ENCODE measurements at regions not wholly inside any gene's neighbourhood (a gene's known extent, or its start where the extent isn't known, plus 50 kb on each side); places are given as distances from the start of the nearest gene placed in this dataset.
"Not testable (repeated sequence)": the region's sequence is repeated elsewhere in the genome, so short reads cannot be mapped to it uniquely, and the experiment has no call there.

- DNase-seq = no peak
Measured at GRCh38 chr9:74115976-74116375, 381.2 kb upstream of the RORB start.

DNA sequence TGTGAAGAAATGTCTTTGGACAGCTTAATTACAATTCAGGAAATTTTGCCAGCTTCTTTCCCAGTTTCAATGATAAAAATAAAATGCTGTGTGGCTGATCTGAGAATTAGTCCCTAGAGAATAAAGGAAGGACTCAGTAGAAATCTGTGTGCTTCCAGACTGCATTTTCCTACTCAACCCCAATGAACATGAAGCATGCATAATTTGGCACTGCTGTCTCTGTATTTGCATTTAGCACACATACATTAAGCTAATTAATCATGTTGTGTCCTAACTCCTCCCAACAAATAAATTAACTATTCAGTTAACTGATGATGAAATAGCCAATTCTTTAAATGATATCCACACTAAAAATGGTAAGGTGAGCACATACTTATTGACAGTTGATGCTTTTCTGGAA lies 380.0 kb upstream of the RORB start:
- DNase-seq = no peak

DNA sequence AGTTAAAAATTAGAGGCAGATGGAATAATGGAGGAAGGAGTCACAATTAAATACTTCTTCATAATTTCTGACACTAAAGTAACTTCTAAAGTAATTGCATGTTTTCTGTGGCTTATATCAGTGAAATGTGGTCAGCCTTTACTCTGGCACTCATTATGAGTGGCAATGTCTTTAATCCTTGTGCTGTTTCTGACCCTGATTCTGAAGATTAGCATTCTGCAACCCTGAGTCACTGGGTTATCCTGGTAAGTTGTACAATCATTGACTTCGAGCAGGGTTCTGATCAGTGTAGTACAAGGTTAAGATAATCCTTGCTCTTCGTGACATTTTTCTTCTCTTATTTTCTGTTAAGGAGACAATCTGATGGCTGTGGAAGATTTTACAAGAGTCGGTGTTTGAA lies 379.4 kb upstream of the RORB start:
- DNase-seq = no peak

- DNase-seq = no peak
Measured at GRCh38 chr9:74120061-74120460, 377.1 kb upstream of the RORB start.

DNA sequence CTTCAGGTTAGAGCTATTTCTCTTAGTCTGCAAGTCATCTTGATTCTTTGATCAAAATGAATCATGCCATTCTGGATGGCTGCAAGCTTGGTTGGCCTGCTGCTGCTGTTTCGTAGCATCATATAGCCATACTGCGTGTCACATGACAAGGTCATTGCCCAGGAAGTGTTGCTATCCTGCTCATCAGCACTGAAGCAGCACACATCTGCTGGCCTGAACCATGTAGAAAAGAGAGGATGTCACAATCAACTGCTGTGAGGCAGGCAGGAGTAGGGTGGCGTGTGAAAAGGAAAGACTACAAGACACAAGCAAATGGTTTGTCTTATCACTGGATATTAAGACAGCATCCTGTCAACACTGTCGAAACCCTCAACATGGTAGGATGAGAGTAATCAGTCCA lies 376.7 kb upstream of the RORB start:
- no peak for DNase-seq

- DNase-seq = no peak
Measured at GRCh38 chr9:74122216-74122615, 374.9 kb upstream of the RORB start.

DNA sequence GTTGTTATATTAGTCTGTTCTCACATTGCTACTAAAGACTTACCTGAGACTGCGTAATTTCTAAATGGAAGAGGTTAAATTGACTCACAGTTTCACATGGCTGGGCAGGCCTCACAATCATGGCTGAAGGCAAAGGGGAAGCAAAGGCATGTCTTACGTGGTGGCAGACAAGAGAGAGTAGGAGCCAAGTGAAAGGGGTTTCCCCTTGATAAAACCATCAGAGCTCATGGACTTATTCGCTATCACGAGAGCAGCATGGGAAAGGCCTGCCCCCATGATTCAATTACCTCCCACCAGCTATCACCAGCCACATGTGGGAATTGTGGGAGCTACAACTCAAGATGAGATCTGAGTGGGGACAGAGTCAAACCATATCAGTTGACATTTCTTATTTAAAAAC lies 374.5 kb upstream of the RORB start:
- no peak for DNase-seq

- no peak for DNase-seq
Measured at GRCh38 chr9:74125941-74126340, 371.2 kb upstream of the RORB start.

DNA sequence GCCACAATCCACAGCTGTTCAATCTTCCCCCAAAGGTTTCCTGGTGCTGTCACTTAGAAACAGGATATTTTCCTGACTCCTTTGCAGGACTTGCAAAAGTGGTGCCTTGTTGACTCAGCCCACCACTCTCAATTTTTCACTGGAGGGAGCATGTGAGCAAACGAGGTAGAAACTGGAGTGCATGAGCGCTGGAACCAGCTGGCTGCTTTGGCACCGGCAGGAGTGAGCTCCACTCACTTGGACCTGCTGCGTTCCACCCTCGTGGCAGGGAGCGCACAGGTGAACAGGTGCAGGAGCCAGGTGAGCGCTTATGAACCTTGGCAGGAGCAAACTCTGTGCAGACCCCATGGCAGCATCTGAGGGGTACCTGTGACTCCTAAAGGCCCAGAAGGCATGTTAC lies 364.1 kb upstream of the RORB start:
- no peak for DNase-seq

DNA sequence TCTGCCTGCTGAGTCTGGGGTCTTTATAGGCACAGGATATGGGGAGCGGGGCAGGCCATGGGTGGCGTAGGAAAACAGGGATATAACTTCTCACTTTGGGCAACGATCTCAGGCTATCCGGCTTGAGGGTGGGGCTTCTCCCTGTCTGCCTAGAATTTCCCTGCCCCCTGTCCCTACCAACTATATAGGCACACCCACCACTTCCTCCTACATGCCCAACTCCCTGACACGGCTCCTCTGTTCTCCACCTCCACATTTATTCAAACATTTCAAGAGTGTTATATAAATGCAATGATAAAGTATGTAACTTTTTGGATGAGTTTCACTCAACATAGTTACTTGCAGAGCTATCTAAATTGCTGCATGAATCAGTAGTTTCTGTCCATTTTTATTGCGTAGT lies 363.2 kb upstream of the RORB start:
- no peak for DNase-seq

DNA sequence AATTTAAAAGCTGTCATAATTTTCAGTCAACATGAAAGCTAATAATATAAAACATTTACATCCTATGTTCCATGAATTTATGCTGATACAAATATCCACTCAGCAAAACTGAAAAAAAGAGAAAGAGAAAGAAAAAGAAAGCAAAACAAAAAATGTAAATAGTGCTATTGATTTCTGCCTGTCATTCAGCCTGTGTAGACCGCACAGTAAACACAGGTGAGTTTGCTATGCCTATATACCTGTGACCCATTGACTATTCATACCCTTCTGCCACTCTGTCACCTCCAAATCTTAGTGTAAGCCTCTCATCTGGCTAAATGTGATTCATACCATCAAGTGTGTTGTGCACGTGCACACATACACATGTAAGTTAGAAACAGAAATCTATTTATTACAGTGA lies 359.0 kb upstream of the RORB start:
- no peak for DNase-seq

DNA sequence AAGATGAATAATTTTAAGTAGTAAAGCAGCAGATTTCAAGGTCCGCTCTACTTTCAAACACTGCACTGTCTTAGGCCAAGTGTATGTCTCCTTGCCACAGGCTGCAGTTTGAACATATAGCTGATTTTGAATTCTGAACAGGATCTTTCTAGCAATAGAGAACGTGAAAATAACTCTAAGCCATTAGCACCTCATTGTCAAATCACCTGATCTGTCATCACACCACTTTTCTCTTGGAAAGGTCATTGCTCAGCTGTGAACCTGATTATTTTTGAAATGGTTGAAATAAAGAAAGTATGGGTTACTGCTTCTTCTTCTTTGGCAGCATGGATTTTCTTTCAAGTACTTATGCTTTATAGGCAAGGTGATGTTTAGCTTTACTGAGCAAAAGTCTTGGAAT lies 357.0 kb upstream of the RORB start:
- no peak for DNase-seq

DNA sequence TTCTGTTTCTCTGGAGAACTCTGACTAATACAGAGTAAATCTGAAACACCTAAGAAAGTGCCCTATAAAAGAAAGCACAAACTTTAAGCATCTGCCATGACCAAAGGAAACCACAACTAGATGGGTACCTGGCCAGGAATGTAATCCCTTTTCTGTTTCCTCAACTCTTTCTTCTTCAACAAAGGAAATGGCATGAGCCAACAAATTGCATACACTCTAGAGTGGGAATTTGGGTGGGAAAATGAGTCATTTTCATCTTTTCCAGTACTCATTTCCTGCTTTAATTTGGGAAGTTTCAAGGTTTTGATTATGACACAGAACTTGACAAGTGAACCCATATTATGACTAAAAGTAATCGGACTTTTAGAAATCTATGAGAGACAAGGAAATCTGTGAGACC lies 349.2 kb upstream of the RORB start:
- no peak for DNase-seq

DNA sequence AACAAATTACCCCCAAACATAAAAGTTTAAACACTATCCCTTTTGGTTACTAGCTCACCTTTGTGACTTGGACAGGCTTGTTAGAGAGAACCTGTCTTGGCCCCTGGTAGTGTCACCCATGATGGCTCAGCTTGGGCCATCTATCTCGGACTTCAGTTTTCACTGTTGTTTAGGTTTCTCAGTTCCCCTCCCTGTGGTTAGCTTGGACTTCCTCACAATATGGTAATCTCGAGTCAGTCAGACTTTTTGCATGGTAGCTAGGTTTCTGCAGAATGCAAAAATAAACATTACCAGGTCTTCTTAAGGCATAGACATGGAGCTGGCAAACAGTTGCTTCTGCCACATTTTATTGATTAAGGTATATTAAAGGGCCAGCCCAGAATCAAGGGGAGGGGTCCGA lies 324.3 kb upstream of the RORB start:
- no peak for DNase-seq

- no peak for DNase-seq
Measured at GRCh38 chr9:74173284-74173683, 323.9 kb upstream of the RORB start.

DNA sequence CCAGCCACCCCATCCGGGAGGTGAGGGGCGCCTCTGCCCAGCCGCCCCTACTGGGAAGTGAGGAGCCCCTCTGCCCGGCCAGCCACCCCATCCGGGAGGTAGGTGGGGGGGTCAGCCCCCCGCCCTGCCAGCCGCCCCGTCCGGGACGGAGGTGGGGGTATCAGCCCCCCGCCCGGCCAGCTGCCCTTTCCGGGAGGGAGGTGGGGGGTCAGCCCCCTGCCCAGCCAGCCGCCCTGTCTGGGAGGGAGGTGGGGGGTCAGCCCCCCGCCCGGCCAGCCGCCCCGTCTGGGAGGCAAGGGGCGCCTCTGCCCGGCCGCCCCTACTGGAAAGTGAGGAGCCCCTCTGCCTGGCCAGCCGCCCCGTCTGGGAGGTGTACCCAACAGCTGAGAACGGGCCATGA lies 299.4 kb upstream of the RORB start:
- DNase-seq = not testable (repeated sequence)

DNA sequence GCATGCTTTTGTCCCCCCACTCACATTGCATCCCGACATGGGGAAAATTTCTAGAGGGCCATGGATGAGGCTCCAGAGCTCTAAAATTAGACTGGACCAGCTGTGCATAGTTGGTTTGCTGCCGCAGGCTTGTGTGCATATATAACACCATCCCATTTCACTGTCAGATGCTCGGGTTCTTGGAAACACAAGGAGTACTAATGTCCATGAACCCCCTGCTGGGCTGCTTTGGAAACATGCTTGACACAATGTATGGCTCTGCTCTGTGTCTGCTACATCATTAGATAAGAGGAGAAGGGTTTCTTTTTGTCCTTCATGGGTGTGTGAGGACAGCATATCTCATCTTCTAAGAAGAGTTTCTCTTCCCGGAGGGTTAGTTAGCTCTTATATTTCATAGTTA lies 292.1 kb upstream of the RORB start:
- DNase-seq = no peak

- no peak for DNase-seq
Measured at GRCh38 chr9:74218385-74219063, 278.6 kb upstream of the RORB start.

DNA sequence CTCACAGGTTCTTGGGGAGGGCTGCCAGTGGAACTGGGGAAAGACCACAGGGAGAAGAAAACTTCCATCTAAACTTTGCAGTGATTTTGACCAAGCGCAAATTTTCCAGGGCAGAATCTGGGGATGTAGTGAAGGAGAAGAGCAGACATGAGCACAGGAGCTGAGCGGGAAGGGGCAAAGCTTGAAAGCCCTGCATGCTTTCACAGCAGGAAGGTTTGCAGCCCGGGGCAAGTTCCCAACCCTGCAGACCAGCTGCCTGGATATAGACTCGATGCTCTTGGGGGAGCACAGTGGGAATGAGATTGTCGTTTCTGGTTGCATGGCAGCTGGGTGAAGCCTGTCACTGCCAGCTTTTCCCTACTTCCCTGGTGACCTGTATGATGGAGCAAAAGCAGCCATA lies 276.8 kb upstream of the RORB start:
- DNase-seq = no peak

DNA sequence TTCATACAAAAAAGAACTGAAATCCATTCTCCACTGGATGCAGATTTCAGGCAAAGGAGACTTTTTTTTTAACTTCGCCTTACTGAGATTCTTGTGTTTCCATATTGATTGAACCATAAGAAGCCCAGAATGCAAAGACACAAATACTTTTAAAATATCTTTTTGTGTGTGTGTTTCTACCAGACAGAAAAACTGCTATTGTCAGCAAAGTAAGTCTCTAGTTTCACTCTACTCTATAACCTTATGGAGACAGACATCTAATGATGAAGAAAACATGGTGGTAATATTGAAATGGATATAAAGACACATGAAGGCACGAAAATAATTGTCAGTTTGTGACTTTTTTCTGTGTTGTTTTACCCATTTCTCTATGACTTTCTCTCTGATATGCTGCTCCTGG lies 260.3 kb upstream of the RORB start:
- no peak for DNase-seq

DNA sequence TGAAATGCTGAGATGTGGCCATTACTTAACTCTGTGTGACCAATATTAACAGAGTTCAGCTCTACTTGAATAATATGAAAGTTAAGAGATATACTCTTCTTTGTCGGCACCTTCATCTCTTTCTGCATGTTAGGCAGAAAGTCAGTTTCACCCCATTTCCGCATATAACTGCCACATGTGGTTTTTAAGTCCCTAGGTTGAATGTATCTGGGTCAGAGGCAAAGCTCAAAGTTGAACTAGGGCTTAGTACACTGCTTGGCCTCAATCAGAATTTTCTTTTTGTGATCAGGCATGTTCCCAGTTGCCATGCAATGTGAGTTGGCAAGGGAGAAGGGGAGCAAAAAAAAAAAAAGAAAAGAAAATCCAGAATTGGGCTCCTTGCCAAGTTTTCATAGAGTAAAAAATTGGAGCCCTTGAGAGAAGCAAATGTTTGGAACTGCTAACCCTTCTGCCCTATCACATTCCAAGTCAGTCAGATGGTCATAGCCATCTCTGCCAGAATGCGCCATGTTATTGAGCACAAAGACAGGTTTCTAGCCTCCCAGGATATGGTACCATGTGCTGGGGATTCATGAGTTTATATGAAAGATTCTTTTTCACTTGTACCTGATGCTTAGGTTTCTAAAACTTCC lies 251.2 kb upstream of the RORB start:
- no peak for DNase-seq

DNA sequence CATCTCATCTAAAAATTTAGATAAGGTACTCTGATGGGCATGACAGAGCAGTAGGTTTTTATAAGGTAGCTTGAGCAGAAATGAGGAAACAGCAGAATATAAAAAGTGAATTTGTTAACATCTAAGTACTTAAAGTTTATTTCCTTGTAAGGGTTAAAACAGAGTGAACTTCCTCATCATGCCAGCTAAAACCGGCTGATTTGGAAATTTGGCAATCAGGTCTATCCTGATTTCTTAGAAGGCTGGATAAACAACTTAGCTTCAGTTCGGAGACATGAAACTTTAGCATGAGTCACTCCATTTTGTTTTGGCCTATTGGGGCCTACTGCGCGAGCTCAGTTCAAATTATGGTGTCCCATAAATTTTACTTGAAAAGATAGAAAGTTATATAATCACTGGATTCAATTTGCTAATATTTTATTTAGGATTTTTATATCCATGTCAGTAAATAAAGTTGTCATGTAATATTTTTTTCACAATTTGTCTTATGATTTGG lies 241.6 kb upstream of the RORB start:
- DNase-seq = no peak

- no peak for DNase-seq
Measured at GRCh38 chr9:74275872-74276508, 221.1 kb upstream of the RORB start.

DNA sequence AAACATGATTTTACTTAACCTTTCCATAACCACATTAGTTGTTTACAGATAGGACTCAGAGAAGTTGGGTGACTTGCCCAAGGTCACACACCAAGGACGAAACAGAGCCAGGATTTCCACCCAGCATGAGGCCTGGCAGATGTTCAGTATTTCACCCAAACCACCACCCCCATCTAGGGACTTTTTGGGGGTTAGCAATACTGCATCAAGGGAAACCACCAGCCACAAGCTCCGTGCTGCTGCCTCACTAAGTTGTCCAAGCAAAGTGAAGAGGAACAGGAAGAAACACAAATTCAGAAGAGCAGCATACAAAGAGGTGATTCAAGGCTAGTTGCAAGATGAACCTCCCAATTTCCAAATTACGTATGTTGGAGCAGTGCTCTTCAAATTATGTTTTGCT lies 219.6 kb upstream of the RORB start:
- DNase-seq = no peak

- no peak for DNase-seq
Measured at GRCh38 chr9:74281674-74282073, 215.5 kb upstream of the RORB start.
